SK-N-MC (cell line): ENCODE measurements at regions not wholly inside any gene's neighbourhood (a gene's known extent, or its start where the extent isn't known, plus 50 kb on each side); places are given as distances from the start of the nearest gene placed in this dataset.

Experiments used
- EZH2 ChIP-seq: fragments of 200-600 bp; sonication (generic); IDR thresholded peaks from one replicate; pipeline ENCODE4 v1.6.1; 2017; ENCODE audit warnings: antibody characterized with exemption
- FOXP2 ChIP-seq: optimal IDR thresholded peaks from 2 replicates; pipeline ENCODE3; 2011; ENCODE audit warnings: mild to moderate bottlenecking, moderate library complexity; ENCODE audit not compliant: insufficient read depth; ENCODE audit errors: extremely low read length, control extremely low read depth
- POLR2AphosphoS5 ChIP-seq: IDR thresholded peaks from 2 replicates; pipeline ENCODE4 v1.6.1; 2012; ENCODE audit warnings: mild to moderate bottlenecking, low read depth, low read length, borderline replicate concordance

DNA sequence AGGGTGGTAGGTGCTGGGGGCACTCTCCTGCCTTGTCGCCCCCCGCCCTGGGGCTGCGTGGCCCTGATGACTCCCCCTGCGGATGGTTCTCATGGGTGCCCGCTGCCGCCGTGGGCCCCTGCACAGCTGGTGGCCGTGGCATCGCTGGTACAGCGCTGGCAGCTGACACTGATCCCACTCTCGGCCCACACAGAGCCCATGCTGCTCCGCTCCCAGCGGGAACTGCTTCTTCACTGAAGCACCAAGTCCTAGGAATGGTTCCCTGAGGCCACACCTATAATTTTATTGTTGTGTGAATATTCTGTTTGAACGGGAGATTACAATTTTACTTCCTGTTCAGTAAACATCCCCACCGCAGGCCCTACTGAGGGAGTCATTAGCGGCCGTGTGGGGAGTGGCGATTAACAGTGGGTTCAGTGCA is 138.6 kb upstream of the NKX1-1 start:
- TF ChIP-seq EZH2 (no peak), POLR2AphosphoS5 (no peak), FOXP2 (no peak)
